GM12873 (cell line): ENCODE measurements at regions not wholly inside any gene's neighbourhood (a gene's known extent, or its start where the extent isn't known, plus 50 kb on each side); places are given as distances from the start of the nearest gene placed in this dataset.

Source experiments
- TF ChIP-seq, protein P1 (sequence below): IDR thresholded peaks from 2 replicates; pipeline ENCODE4 v1.5.1; 2012; ENCODE audit warnings: low read depth, mild to moderate bottlenecking, moderate library complexity, low read length, control low read depth; ENCODE audit not compliant: insufficient read depth; ENCODE audit errors: missing control alignments

- TF ChIP-seq, protein P1, sequence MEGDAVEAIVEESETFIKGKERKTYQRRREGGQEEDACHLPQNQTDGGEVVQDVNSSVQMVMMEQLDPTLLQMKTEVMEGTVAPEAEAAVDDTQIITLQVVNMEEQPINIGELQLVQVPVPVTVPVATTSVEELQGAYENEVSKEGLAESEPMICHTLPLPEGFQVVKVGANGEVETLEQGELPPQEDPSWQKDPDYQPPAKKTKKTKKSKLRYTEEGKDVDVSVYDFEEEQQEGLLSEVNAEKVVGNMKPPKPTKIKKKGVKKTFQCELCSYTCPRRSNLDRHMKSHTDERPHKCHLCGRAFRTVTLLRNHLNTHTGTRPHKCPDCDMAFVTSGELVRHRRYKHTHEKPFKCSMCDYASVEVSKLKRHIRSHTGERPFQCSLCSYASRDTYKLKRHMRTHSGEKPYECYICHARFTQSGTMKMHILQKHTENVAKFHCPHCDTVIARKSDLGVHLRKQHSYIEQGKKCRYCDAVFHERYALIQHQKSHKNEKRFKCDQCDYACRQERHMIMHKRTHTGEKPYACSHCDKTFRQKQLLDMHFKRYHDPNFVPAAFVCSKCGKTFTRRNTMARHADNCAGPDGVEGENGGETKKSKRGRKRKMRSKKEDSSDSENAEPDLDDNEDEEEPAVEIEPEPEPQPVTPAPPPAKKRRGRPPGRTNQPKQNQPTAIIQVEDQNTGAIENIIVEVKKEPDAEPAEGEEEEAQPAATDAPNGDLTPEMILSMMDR = no peak
Observed at GRCh38 chr21:27101523-27101922, 134.6 kb upstream of the ADAMTS5 start.

- TF ChIP-seq, protein P1 = no peak
Observed at GRCh38 chr21:27094184-27094948, 127.5 kb upstream of the ADAMTS5 start.

- TF ChIP-seq, protein P1 = no peak
Observed at GRCh38 chr21:27086630-27087029, 119.7 kb upstream of the ADAMTS5 start.

GRCh38 chr21:27086186-27086585 is 119.3 kb upstream of the ADAMTS5 start:
- TF ChIP-seq, protein P1 = no peak

DNA sequence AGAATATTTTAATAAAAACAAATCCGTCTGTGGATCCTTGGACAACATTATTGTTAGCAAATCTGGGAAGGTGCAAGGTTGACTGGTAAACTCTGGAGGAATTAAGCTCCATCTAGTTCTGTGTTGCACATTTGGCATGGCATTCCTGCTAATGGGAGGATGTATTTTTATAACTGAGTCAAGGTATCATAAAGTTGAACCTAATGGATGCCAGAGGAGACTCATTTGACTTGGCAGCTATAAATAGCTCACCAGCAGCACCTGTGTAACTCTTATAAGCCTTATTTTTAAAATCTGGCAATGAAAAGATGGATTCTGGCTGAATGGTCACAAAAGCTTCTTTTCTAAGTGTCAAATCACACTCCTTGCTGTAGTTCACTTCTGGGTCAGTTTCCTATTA is 118.5 kb upstream of the ADAMTS5 start:
- TF ChIP-seq, protein P1 = no peak

DNA sequence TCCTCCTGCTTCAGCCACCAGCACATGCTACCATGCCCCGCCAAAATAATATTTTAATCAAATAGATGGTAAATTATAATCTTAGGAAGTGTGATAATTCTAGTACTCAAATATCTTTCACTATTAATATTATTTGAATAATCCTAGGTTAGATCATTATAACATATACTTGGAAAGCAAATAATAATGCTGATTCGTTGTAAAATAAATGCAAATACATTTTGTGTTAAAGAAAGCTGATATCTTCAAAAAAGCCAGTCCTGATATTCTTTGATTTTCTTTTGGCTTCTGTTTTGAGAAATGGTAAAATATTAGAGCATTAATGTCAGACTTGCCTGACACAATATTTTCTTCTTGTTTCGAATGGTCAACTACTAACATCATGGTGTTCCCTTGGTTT is 116.3 kb upstream of the ADAMTS5 start:
- TF ChIP-seq, protein P1 = no peak

DNA sequence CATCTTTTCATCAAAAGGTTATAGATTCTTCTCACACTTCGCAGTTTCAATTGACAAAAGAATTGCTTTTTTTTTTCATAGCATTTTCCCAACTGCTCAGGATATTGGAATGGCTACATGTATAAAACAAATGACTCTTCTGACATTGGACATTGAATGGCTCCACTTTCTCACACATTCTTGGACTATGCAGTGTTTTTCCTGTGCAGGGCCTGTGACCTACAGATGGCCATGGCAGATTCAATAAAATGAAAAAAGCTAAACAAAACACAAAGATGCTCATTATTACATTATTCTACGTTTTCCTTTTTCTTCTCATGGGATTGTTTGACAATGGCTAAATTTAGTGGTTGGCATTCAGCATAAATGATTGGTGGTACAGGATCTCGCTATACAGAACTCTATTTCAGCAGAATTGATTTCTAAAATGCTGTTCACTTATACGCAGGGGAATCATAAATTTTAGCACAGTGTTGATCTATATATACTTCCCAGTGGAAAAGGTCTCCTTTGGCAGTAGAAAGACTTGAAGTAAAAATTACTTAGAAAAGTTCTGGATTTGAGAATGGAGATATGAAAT is 115.6 kb upstream of the ADAMTS5 start:
- TF ChIP-seq, protein P1 = no peak
